ENCODE measurements at regions not wholly inside any gene's neighbourhood (a gene's known extent, or its start where the extent isn't known, plus 50 kb on each side); places are given as distances from the start of the nearest gene placed in this dataset.

DNA sequence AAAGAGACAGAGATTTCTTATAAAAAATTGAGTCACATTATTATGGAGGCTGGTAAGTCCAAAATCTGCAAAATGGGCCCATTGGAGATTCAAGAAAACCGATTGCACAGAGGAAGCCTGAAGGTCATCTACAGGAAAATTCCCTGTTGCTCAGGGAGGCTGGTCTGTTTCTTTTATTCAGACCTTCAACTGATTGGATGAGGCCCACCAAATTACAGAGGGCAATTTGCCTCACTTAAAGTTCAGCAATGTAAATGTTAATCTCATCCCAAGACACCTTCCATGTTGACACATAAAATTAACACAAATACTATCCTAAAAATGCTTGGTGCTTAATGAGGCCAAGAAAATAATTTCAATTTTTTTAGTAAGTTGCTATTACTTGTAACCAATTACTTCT lies 219.2 kb upstream of the RUNX1 start:
- TF ChIP-seq, protein P1, sequence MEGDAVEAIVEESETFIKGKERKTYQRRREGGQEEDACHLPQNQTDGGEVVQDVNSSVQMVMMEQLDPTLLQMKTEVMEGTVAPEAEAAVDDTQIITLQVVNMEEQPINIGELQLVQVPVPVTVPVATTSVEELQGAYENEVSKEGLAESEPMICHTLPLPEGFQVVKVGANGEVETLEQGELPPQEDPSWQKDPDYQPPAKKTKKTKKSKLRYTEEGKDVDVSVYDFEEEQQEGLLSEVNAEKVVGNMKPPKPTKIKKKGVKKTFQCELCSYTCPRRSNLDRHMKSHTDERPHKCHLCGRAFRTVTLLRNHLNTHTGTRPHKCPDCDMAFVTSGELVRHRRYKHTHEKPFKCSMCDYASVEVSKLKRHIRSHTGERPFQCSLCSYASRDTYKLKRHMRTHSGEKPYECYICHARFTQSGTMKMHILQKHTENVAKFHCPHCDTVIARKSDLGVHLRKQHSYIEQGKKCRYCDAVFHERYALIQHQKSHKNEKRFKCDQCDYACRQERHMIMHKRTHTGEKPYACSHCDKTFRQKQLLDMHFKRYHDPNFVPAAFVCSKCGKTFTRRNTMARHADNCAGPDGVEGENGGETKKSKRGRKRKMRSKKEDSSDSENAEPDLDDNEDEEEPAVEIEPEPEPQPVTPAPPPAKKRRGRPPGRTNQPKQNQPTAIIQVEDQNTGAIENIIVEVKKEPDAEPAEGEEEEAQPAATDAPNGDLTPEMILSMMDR (IDR thresholded peaks at IDR 0.05), result no peak
- TF ChIP-seq POLR2AphosphoS5 (IDR thresholded peaks at IDR 0.05; ENCODE audit: low read depth, low read length), result no peak
- TF ChIP-seq REST (IDR thresholded peaks at IDR 0.05; ENCODE audit: insufficient read depth in 1 of 2, low read depth in 2 of 2, low read length in 1 of 2), result no peak
- no peak for TF ChIP-seq SIN3A (IDR thresholded peaks at IDR 0.05; ENCODE audit: borderline replicate concordance, insufficient read depth, low read depth, low read length)
